IMR-90 (cell line): ENCODE measurements at regions not wholly inside any gene's neighbourhood (a gene's known extent, or its start where the extent isn't known, plus 50 kb on each side); places are given as distances from the start of the nearest gene placed in this dataset.

Source experiments
- ATAC-seq: fragments of 200-7000 bp; cut with Tn5 transposase; 2 replicates; pipeline ENCODE4 v1.9.1; 2020; ENCODE audit warnings: low read depth, mild to moderate bottlenecking, moderate library complexity
- BruUV-seq: library from RNA; stranded (reverse); fragments of 400-500 nt; replicated peaks from 2 replicates; lab custom pipeline; 2021; lab: Mats Ljungman, UMichigan
- CTCF ChIA-PET: fragments of 300-600 bp; formaldehyde crosslinking; extraction: SDS; loops from one replicate; lab custom pipeline; 2021; ENCODE audit warnings: antibody characterized with exemption; lab: Yijun Ruan, JAX
- POLR2A ChIA-PET: fragments of 300-600 bp; sonication (Branson Sonifier 250); formaldehyde crosslinking; loops from one replicate; lab custom pipeline; 2022; ENCODE audit warnings: antibody characterized with exemption; ENCODE audit not compliant: unreplicated experiment; lab: Charles Lee
- DNase-seq: peaks from one replicate; pipeline ENCODE4 v3.0.0; 2013
- H2AFZ ChIP-seq: replicated peaks from 2 replicates; pipeline ENCODE3; 2013; ENCODE audit warnings: low read length, mild to moderate bottlenecking; ENCODE audit not compliant: poor library complexity
- H2AK5ac ChIP-seq: 2 replicates; pipeline ENCODE4 v1.6.1; 2013; ENCODE audit warnings: low read depth, low read length, inconsistent platforms
- H2AK9ac ChIP-seq: replicated peaks from 2 replicates; pipeline ENCODE3; 2013; ENCODE audit warnings: mild to moderate bottlenecking, low read depth, low read length, moderate library complexity; ENCODE audit not compliant: poor library complexity
- H2BK120ac ChIP-seq: 2 replicates; pipeline ENCODE4 v1.6.1; 2013; ENCODE audit warnings: low read depth, low read length, inconsistent platforms
- H2BK15ac ChIP-seq: 3 replicates; pipeline ENCODE4 v1.6.1; 2013; ENCODE audit warnings: low read depth, low read length, inconsistent platforms
- H2BK20ac ChIP-seq: 2 replicates; pipeline ENCODE4 v1.6.1; 2013; ENCODE audit warnings: low read depth, mild to moderate bottlenecking, inconsistent platforms, low read length, moderate library complexity
- H2BK5ac ChIP-seq: 2 replicates; pipeline ENCODE4 v1.6.1; 2013; ENCODE audit warnings: mild to moderate bottlenecking, low read depth, low read length, inconsistent platforms; ENCODE audit not compliant: poor library complexity, severe bottlenecking
- H3K14ac ChIP-seq: replicated peaks from 2 replicates; pipeline ENCODE4 v1.6.1; 2013; ENCODE audit warnings: low read depth, low read length, inconsistent platforms
- H3K18ac ChIP-seq: 2 replicates; pipeline ENCODE4 v1.6.1; 2013; ENCODE audit warnings: low read depth, low read length, control low read depth
- H3K23ac ChIP-seq: 2 replicates; pipeline ENCODE4 v1.6.1; 2013; ENCODE audit warnings: low read depth, low read length, inconsistent platforms
- H3K27ac ChIP-seq: 2 replicates; pipeline ENCODE4 v1.5.1; 2013; ENCODE audit warnings: mild to moderate bottlenecking, control low read depth, low read length; ENCODE audit not compliant: insufficient read depth
- H3K27me3 ChIP-seq: 2 replicates; pipeline ENCODE4 v1.6.1; 2013; ENCODE audit warnings: low read length; ENCODE audit not compliant: control insufficient read depth, insufficient read depth
- H3K36me3 ChIP-seq: 2 replicates; pipeline ENCODE4 v1.6.1; 2013; ENCODE audit warnings: low read length, mixed read lengths; ENCODE audit not compliant: control insufficient read depth, insufficient read depth
- H3K4ac ChIP-seq: 2 replicates; pipeline ENCODE4 v1.6.1; 2013; ENCODE audit warnings: low read depth, low read length, inconsistent platforms
- H3K4me1 ChIP-seq: 2 replicates; pipeline ENCODE4 v1.6.1; 2013; ENCODE audit warnings: low read length, mixed read lengths; ENCODE audit not compliant: control insufficient read depth, insufficient read depth
- H3K4me2 ChIP-seq: 2 replicates; pipeline ENCODE4 v1.6.1; 2013; ENCODE audit warnings: low read depth, mild to moderate bottlenecking, control low read depth, low read length, moderate library complexity
- H3K4me3 ChIP-seq: 2 replicates; pipeline ENCODE4 v1.5.1; 2013; ENCODE audit warnings: low read depth, mild to moderate bottlenecking, control low read depth, low read length, moderate library complexity; ENCODE audit not compliant: insufficient read depth
- H3K56ac ChIP-seq: 2 replicates; pipeline ENCODE4 v1.6.1; 2013; ENCODE audit warnings: low read length, inconsistent platforms; ENCODE audit not compliant: insufficient read depth; ENCODE audit errors: extremely low read depth
- H3K79me1 ChIP-seq, 2 experiments: 2 replicates each; pipeline ENCODE4 v1.6.1; 2013; ENCODE audit warnings: low read length in 2 of 2, inconsistent platforms in 1 of 2, low read depth in 1 of 2
- H3K9ac ChIP-seq: 2 replicates; pipeline ENCODE4 v1.6.1; 2013; ENCODE audit warnings: low read depth, low read length, control low read depth
- H3K9me1 ChIP-seq: 2 replicates; pipeline ENCODE4 v1.6.1; 2013; ENCODE audit warnings: low read length, inconsistent platforms; ENCODE audit not compliant: insufficient read depth
- H3K9me3 ChIP-seq: 2 replicates; pipeline ENCODE4 v1.6.1; 2013; ENCODE audit warnings: low read length; ENCODE audit not compliant: control insufficient read depth, insufficient read depth
- H4K20me1 ChIP-seq: 2 replicates; pipeline ENCODE4 v1.6.1; 2013; ENCODE audit warnings: low read length, inconsistent platforms; ENCODE audit not compliant: insufficient read depth
- H4K5ac ChIP-seq: 2 replicates; pipeline ENCODE4 v1.6.1; 2013; ENCODE audit warnings: mild to moderate bottlenecking, low read depth, low read length, control low read depth
- H4K8ac ChIP-seq, 2 experiments: 2 replicates each; pipeline ENCODE4 v1.6.1; 2013; ENCODE audit warnings: low read depth in 2 of 2, low read length in 2 of 2, control low read depth in 1 of 2, inconsistent platforms in 1 of 2
- H4K91ac ChIP-seq: 2 replicates; pipeline ENCODE4 v1.6.1; 2013; ENCODE audit warnings: low read depth, low read length, inconsistent platforms; ENCODE audit not compliant: insufficient read depth
- BHLHE40 ChIP-seq: fragments of 150-350 bp; IDR thresholded peaks from 2 replicates; pipeline ENCODE4 v1.6.1; 2016; ENCODE audit warnings: mild to moderate bottlenecking, low read depth, low read length
- CHD1 ChIP-seq: IDR thresholded peaks from 2 replicates; pipeline ENCODE4 v1.6.1; 2012; ENCODE audit warnings: low read depth, low read length, improper control_type of control experiment
- CTCF ChIP-seq: conservative IDR thresholded peaks from 2 replicates; pipeline ENCODE4 v1.5.1; 2012; ENCODE audit warnings: mild to moderate bottlenecking, low read depth, low read length, improper control_type of control experiment
- FOS ChIP-seq: fragments of 150-350 bp; IDR thresholded peaks from 2 replicates; pipeline ENCODE4 v1.6.1; 2016; ENCODE audit warnings: low read depth, low read length
- MAZ ChIP-seq: IDR thresholded peaks from 2 replicates; pipeline ENCODE4 v1.6.1; 2012; ENCODE audit warnings: low read depth, mild to moderate bottlenecking, low read length, improper control_type of control experiment, moderate library complexity, borderline replicate concordance
- MXI1 ChIP-seq: IDR thresholded peaks from 2 replicates; pipeline ENCODE4 v1.6.1; 2012; ENCODE audit warnings: low read depth, mild to moderate bottlenecking, low read length, moderate library complexity, borderline replicate concordance
- NFE2L2 ChIP-seq: fragments of 150-350 bp; IDR thresholded peaks from 2 replicates; pipeline ENCODE4 v1.6.1; 2016; ENCODE audit warnings: low read depth, mild to moderate bottlenecking, low read length
- RAD21 ChIP-seq: IDR thresholded peaks from 2 replicates; pipeline ENCODE4 v1.6.1; 2012; ENCODE audit warnings: low read length, improper control_type of control experiment
- RFX5 ChIP-seq: IDR thresholded peaks from 2 replicates; pipeline ENCODE4 v1.8.0; 2012; ENCODE audit warnings: low read depth, mild to moderate bottlenecking, low read length, moderate library complexity
- SMC3 ChIP-seq: fragments of 150-350 bp; IDR thresholded peaks from 2 replicates; pipeline ENCODE4 v1.6.1; 2016; ENCODE audit warnings: low read depth, mild to moderate bottlenecking, antibody characterized with exemption, low read length, moderate library complexity
- WGBS, 2 experiments: methylation state at CpG; one replicate each; pipeline versions ENCODE4 v1.1.5 to v1.1.7; 2013; ENCODE audit warnings: missing lambda C conversion rate in 2 of 2; ENCODE audit not compliant: insufficient read length in 1 of 2; ENCODE audit errors: extremely low coverage in 2 of 2; 5-methylcytosine and 5-hydroxymethylcytosine counted together
- dilution Hi-C: fragments of 300-500 bp; cut with HindIII; formaldehyde crosslinking; loops from one replicate; pipeline ENCODE4 v1.14.3; 2018; ENCODE audit warnings: low sequenced_read_pairs; ENCODE audit not compliant: unreplicated experiment
- in situ Hi-C: fragments of 300-500 bp; cut with MboI; formaldehyde crosslinking; loops from 3 replicates; pipeline ENCODE4 v1.14.3; 2019; ENCODE audit warnings: low sequenced_read_pairs, inconsistent platforms, mixed read lengths
- intact Hi-C: fragments of 100-400 bp; cut with micrococcal nuclease; formaldehyde crosslinking; loops from 2 replicates; pipeline ENCODE4 v1.10.0; 2022
- TF ChIP-seq, protein P1 (sequence below): fragments of 150-350 bp; IDR thresholded peaks from 2 replicates; pipeline ENCODE4 v1.6.1; 2016; ENCODE audit warnings: low read depth, mild to moderate bottlenecking, low read length, moderate library complexity, borderline replicate concordance

DNA sequence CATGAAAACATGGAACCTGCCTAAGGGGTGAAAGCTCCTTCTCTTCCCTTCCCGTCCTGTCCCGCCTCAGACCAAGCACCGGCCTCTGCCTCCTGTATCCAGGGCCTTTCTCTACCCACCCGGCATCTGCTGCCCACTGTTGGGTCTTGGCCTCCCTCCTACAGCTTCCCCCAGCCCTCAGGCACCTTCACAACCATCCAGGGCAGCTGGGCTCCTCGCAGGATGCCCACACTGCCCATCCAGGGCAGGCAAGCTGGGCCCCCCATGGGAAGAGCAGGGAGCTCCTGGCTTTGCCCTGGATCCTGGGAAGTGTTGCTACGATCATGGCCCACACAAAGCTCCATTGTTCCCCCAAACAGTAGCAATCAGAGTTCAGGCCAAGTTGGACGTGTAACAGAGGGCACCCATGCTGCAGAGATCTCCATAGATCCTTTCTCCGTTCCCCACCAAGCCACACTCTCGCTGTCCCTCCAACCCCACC is 206.6 kb downstream of the NDUFA10 start:
- Histone ChIP-seq H3K14ac (no peak overlapping the region), H3K9ac (no peak overlapping the region), H4K91ac (no peak overlapping the region), H4K5ac (no peak overlapping the region), H3K23ac (no peak overlapping the region), H3K9me1 (no peaks in the 10 kb centered on the region), H3K4me1 (no peaks in the 10 kb centered on the region), H3K27me3 (no peaks in the 10 kb centered on the region), H3K79me1 (no peaks in the 10 kb centered on the region), H2AK9ac (no peak overlapping the region), H3K9me3 (peaks cover 37% of the 10 kb centered on the region), H3K56ac (no peak overlapping the region), H2AFZ (no peak overlapping the region), H3K4me2 (no peak overlapping the region), H4K20me1 (no peaks in the 10 kb centered on the region), H2BK5ac (no peak overlapping the region), H3K4ac (no peak overlapping the region), H4K8ac (no peak overlapping the region), H2BK120ac (no peak overlapping the region), H3K4me3 (no peak overlapping the region), H3K27ac (no peak overlapping the region), H3K18ac (no peak overlapping the region), H2BK20ac (no peak overlapping the region), H2BK15ac (no peak overlapping the region), H2AK5ac (no peak overlapping the region), H3K36me3 (no peaks in the 10 kb centered on the region)
- intact Hi-C loops (no loop called here), in situ Hi-C loops (no loop called here), dilution Hi-C loops (no loop called here)
- ChIA-PET POLR2A (no interaction called here), CTCF (no interaction called here)
- TF ChIP-seq CTCF (no peak), RAD21 (no peak), NFE2L2 (no peak), MXI1 (no peak), FOS (no peak), BHLHE40 (no peak), CHD1 (no peak), SMC3 (no peak), RFX5 (no peak), MAZ (no peak)
- TF ChIP-seq, protein P1, sequence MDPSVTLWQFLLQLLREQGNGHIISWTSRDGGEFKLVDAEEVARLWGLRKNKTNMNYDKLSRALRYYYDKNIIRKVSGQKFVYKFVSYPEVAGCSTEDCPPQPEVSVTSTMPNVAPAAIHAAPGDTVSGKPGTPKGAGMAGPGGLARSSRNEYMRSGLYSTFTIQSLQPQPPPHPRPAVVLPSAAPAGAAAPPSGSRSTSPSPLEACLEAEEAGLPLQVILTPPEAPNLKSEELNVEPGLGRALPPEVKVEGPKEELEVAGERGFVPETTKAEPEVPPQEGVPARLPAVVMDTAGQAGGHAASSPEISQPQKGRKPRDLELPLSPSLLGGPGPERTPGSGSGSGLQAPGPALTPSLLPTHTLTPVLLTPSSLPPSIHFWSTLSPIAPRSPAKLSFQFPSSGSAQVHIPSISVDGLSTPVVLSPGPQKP: no peak
- BruUV-seq: no TSS peak
- DNase-seq: no peak
- 51% methylated on average over 6 of the region's 9 CpGs; no CpG with 5 or more reads in 1 of the 2 experiments for WGBS, 2 experiments
- no peak for ATAC-seq
